HEK293 (cell line): ENCODE measurements at regions not wholly inside any gene's neighbourhood (a gene's known extent, or its start where the extent isn't known, plus 50 kb on each side); places are given as distances from the start of the nearest gene placed in this dataset.

Experiments used
- CTCF ChIP-seq: fragments of 450-650 bp; formaldehyde crosslinking; IDR thresholded peaks from 2 replicates; pipeline ENCODE4 v1.5.1; 2016; ENCODE audit warnings: missing biosample characterization, missing genetic modification characterization
- HOXA7 ChIP-seq: sonication (generic); formaldehyde crosslinking; IDR thresholded peaks from 2 replicates; pipeline ENCODE4 v1.8.1; 2022; ENCODE audit warnings: missing genetic modification reagents, borderline replicate concordance
- KLF16 ChIP-seq: fragments of 450-650 bp; formaldehyde crosslinking; IDR thresholded peaks from 2 replicates; pipeline ENCODE4 v1.5.1; 2017; ENCODE audit warnings: missing biosample characterization, missing genetic modification characterization
- TCF7L2 ChIP-seq: IDR thresholded peaks from 2 replicates; pipeline ENCODE4 v1.6.1; 2011; ENCODE audit warnings: low read depth, mild to moderate bottlenecking, inconsistent platforms, low read length, moderate library complexity, borderline replicate concordance
- ZNF292 ChIP-seq: fragments of 450-650 bp; formaldehyde crosslinking; IDR thresholded peaks from 2 replicates; pipeline ENCODE4 v1.5.1; 2016; ENCODE audit warnings: low read depth, missing biosample characterization, missing genetic modification characterization, borderline replicate concordance
- ZNF510 ChIP-seq: fragments of 450-650 bp; formaldehyde crosslinking; IDR thresholded peaks from 2 replicates; pipeline ENCODE4 v1.5.1; 2018; ENCODE audit warnings: mild to moderate bottlenecking, missing genetic modification characterization, missing biosample characterization; ENCODE audit not compliant: insufficient replicate concordance
- ZNF621 ChIP-seq: fragments of 450-650 bp; formaldehyde crosslinking; IDR thresholded peaks from 2 replicates; pipeline ENCODE4 v1.5.1; 2017; ENCODE audit warnings: missing biosample characterization, missing genetic modification characterization
- TF ChIP-seq, protein P1 (sequence below): fragments of 450-650 bp; formaldehyde crosslinking; IDR thresholded peaks from 2 replicates; pipeline ENCODE4; 2016; ENCODE audit warnings: missing biosample characterization, missing genetic modification characterization
- TF ChIP-seq, protein P2 (sequence below): fragments of 450-650 bp; formaldehyde crosslinking; IDR thresholded peaks from 2 replicates; pipeline ENCODE4 v1.5.1; 2016; ENCODE audit warnings: missing biosample characterization, missing genetic modification characterization

GRCh38 chr6:44046516-44047178, 80.6 kb downstream of the MRPL14 start:
- TF ChIP-seq KLF16 (tag by site-specific recombination) (no peak), ZNF292 (tag by site-specific recombination) (no peak), CTCF (tag by site-specific recombination) (no peak), HOXA7 (CRISPR knock-in tag) (no peak), TCF7L2 (no peak), ZNF510 (no peak), ZNF621 (no peak)
- TF ChIP-seq, protein P1, sequence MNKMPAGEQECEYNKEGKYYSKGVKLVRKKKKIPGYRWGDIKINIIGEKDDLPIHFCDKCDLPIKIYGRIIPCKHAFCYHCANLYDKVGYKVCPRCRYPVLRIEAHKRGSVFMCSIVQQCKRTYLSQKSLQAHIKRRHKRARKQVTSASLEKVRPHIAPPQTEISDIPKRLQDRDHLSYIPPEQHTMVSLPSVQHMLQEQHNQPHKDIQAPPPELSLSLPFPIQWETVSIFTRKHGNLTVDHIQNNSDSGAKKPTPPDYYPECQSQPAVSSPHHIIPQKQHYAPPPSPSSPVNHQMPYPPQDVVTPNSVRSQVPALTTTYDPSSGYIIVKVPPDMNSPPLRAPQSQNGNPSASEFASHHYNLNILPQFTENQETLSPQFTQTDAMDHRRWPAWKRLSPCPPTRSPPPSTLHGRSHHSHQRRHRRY (tag by site-specific recombination) = no peak
- TF ChIP-seq, protein P2, sequence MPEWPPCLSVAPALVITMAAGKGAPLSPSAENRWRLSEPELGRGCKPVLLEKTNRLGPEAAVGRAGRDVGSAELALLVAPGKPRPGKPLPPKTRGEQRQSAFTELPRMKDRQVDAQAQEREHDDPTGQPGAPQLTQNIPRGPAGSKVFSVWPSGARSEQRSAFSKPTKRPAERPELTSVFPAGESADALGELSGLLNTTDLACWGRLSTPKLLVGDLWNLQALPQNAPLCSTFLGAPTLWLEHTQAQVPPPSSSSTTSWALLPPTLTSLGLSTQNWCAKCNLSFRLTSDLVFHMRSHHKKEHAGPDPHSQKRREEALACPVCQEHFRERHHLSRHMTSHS (tag by site-specific recombination) = no peak
